ENCODE measurements at regions not wholly inside any gene's neighbourhood (a gene's known extent, or its start where the extent isn't known, plus 50 kb on each side); places are given as distances from the start of the nearest gene placed in this dataset.

DNA sequence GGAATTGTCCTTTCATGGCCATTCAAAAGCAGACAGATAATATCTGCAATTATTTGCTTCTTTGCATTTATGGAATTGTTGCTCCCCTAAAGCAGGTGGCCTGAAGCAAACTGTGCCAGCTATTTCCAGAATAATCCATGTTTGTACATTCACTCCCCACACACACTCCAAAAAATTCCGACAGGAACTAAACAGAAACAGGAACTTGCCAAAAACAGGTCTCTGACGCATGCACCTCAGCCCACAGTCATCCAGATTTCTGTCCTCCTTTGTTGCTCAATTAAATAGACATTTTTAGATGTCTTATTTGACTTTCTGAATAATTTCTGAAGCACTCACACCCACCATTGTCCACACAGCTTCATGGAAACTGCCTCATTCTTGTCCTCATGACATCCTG lies 71.5 kb upstream of the EDNRA start:
- Histone ChIP-seq H3K79me2 (ENCODE audit: insufficient read depth, low read length) (no peaks in the 10 kb centered on the region), H2BK120ac (ENCODE audit: low read depth, low read length, poor library complexity, severe bottlenecking) (no peak overlapping the region), H2BK15ac (ENCODE audit: low read depth, low read length) (no peak overlapping the region), H2AK5ac (ENCODE audit: insufficient read length, low read length) (no peak overlapping the region), H3K23me2 (ENCODE audit: insufficient read length, low read depth, low read length, poor library complexity, severe bottlenecking) (no peaks in the 10 kb centered on the region), H3K9ac (ENCODE audit: extremely low read depth, insufficient read length, low read length) (no peak overlapping the region), H3K79me1 (ENCODE audit: insufficient read depth, low read depth, low read length, poor library complexity, severe bottlenecking) (no peaks in the 10 kb centered on the region), H3K4me1 (ENCODE audit: insufficient read depth, low read length) (no peaks in the 10 kb centered on the region), H3K4ac (ENCODE audit: low read depth, low read length) (no peak overlapping the region), H2BK5ac (ENCODE audit: insufficient read length, low read length) (no peak overlapping the region), H4K20me1 (ENCODE audit: control insufficient read depth, insufficient read depth, insufficient read length) (no peaks in the 10 kb centered on the region), H4K5ac (ENCODE audit: insufficient read length, low read depth, low read length) (no peak overlapping the region), H2BK12ac (ENCODE audit: insufficient read length, low read depth, low read length) (no peak overlapping the region), H3K27me3 (ENCODE audit: insufficient read depth, low read length) (no peaks in the 10 kb centered on the region), H3K4me2 (ENCODE audit: insufficient read depth, insufficient read length, low read length) (no peak overlapping the region), H3K23ac (ENCODE audit: insufficient read length, low read depth, low read length) (no peak overlapping the region), H3K27ac (ENCODE audit: insufficient read length, low read depth, low read length) (no peak overlapping the region), H2AFZ (ENCODE audit: low read length) (no peak overlapping the region), H3K18ac (ENCODE audit: insufficient read length, low read depth, low read length) (no peak overlapping the region), H3K9me3 (ENCODE audit: control insufficient read depth, low read depth, low read length) (no peaks in the 10 kb centered on the region), H3K14ac (ENCODE audit: insufficient read depth, low read length) (no peak overlapping the region), H4K8ac (replicated peaks; ENCODE audit: insufficient read length, low read depth, low read length) (no peak overlapping the region), H4K91ac (ENCODE audit: insufficient read length, low read depth, low read length) (no peak overlapping the region), H3T11ph (ENCODE audit: low read length) (no peak overlapping the region), H2BK20ac (ENCODE audit: low read depth, low read length, poor library complexity, severe bottlenecking) (no peak overlapping the region), H3K56ac (ENCODE audit: insufficient read length, low read depth, low read length) (no peak overlapping the region)
- Mint-ChIP-seq H3K27me3 (ENCODE audit: low read depth) (no peaks in the 10 kb centered on the region), H3K4me3 (no peak overlapping the region), H3K9me3 (peaks cover 6 to 9% of the 10 kb centered on the region in 2 experiments; a peak in 4 of 5 replicates), H3K4me1 (no peaks in the 10 kb centered on the region), H3K36me3 (ENCODE audit: insufficient read depth in 1 of 3, low read depth in 3 of 3) (peaks cover 0 to 3% (median 0%) of the 10 kb centered on the region in 3 experiments; a peak in 3 of 7 replicates), H3K27ac (no peak overlapping the region)
- no peak for TF ChIP-seq CTCF (conservative IDR thresholded peaks at IDR 0.05)
- DNase-seq, result no peak
- no CpG with 5 or more reads among the region's 2 CpGs for WGBS (ENCODE audit: extremely low coverage, insufficient read length, low lambda C conversion rate)

All from H9 (cell line).